Loucy (cell line): ENCODE measurements at regions not wholly inside any gene's neighbourhood (a gene's known extent, or its start where the extent isn't known, plus 50 kb on each side); places are given as distances from the start of the nearest gene placed in this dataset.

Experiments used
- CTCF ChIP-seq: fragments of 200-600 bp; sonication (generic); conservative IDR thresholded peaks from 2 replicates; pipeline ENCODE4 v1.5.1; 2014; ENCODE audit warnings: mild to moderate bottlenecking, antibody characterized with exemption, low read length
- EZH2phosphoT487 ChIP-seq: fragments of 200-600 bp; IDR thresholded peaks from 2 replicates; pipeline ENCODE4 v1.6.1; 2018; ENCODE audit warnings: antibody characterized with exemption, mild to moderate bottlenecking, moderate library complexity, borderline replicate concordance

GRCh38 chr6:156515242-156515641, 261.9 kb upstream of the ARID1B start:
- no peak for TF ChIP-seq CTCF
- no peak for TF ChIP-seq EZH2phosphoT487
